ENCODE measurements at regions not wholly inside any gene's neighbourhood (a gene's known extent, or its start where the extent isn't known, plus 50 kb on each side); places are given as distances from the start of the nearest gene placed in this dataset.

GRCh38 chr15:94793641-94794040 is 562.3 kb downstream of the MCTP2 start:
- Histone ChIP-seq H2AFZ (ENCODE audit: low read length) (no peak overlapping the region), H3K9me3 (ENCODE audit: low read length) (peaks cover 37% of the 10 kb centered on the region), H3K4me1 (ENCODE audit: insufficient read depth, low read length) (no peaks in the 10 kb centered on the region), H3K27ac (ENCODE audit: extremely low read length, insufficient read depth, low read length) (no peak overlapping the region), H3K9ac (ENCODE audit: insufficient read depth, low read depth, low read length) (no peak overlapping the region), H4K20me1 (ENCODE audit: insufficient read depth, low read length) (no peaks in the 10 kb centered on the region), H3K4me2 (ENCODE audit: low read depth, low read length) (no peak overlapping the region), H3K4me3 (replicated peaks in 1 of 3; ENCODE audit: insufficient read depth in 1 of 3, low read depth in 2 of 3, low read length in 3 of 3) (no peak overlapping the region), H3K36me3 (replicated peaks in 1 of 2; ENCODE audit: control insufficient read depth in 1 of 2, insufficient read depth in 2 of 2, low read length in 2 of 2) (no peaks in the 10 kb centered on the region), H3K79me2 (ENCODE audit: insufficient read depth, low read length) (no peaks in the 10 kb centered on the region), H3K27me3 (ENCODE audit: control insufficient read depth in 1 of 2, insufficient read depth in 2 of 2, low read length in 2 of 2) (no peaks in the 10 kb centered on the region)
- TF ChIP-seq THAP9 (CRISPR knock-in tag; IDR thresholded peaks at IDR 0.05; ENCODE audit: borderline replicate concordance) (no peak), ZNF761 (CRISPR knock-in tag; conservative IDR thresholded peaks at IDR 0.05) (no peak), ZNF343 (CRISPR knock-in tag; IDR thresholded peaks at IDR 0.05) (no peak), ZBTB37 (CRISPR knock-in tag; IDR thresholded peaks at IDR 0.05) (no peak), CREM (IDR thresholded peaks at IDR 0.05) (no peak), CREM (CRISPR knock-in tag; IDR thresholded peaks at IDR 0.05) (no peak), CEBPB (IDR thresholded peaks at IDR 0.05; ENCODE audit: borderline replicate concordance, low read depth, low read length) (no peak), MBD4 (IDR thresholded peaks at IDR 0.05; ENCODE audit: borderline replicate concordance, low read length) (no peak), ZNF33A (CRISPR knock-in tag; IDR thresholded peaks at IDR 0.05; ENCODE audit: borderline replicate concordance) (no peak), WIZ (CRISPR knock-in tag; IDR thresholded peaks at IDR 0.05) (no peak), KLF16 (CRISPR knock-in tag; IDR thresholded peaks at IDR 0.05) (no peak), ATF5 (CRISPR knock-in tag; IDR thresholded peaks at IDR 0.05; ENCODE audit: low read depth) (no peak), REL (CRISPR knock-in tag; conservative IDR thresholded peaks at IDR 0.05) (no peak), SIN3A (IDR thresholded peaks at IDR 0.05; ENCODE audit: borderline replicate concordance, low read depth, low read length) (no peak), ZNF264 (CRISPR knock-in tag; IDR thresholded peaks at IDR 0.05) (no peak), ZNF501 (CRISPR knock-in tag; IDR thresholded peaks at IDR 0.05) (no peak)
- CTCF ChIA-PET (ENCODE audit: low intra/inter-chr PET ratio, low total read pairs), result no interaction called here
- in situ Hi-C loops (cut with HindIII; ENCODE audit: extremely low pct_ligation_motif_present, low pct_unique_long_range_greater_than_20kb), result no loop called here
- no peak for ATAC-seq
- no peak for FAIRE-seq
- DNase-seq (ENCODE audit: low spot score), result no peak
- intact Hi-C loops (cut with micrococcal nuclease; ENCODE audit: unreplicated experiment), result no loop called here
- 24% methylated on average over 7 of the region's 7 CpGs for WGBS (ENCODE audit: low lambda C conversion rate)
- POLR2A ChIA-PET, result no interaction called here
- no TSS peak for BruUV-seq (replicated peaks)
